Spleen (tissue), 7 donors: ENCODE measurements at regions not wholly inside any gene's neighbourhood (a gene's known extent, or its start where the extent isn't known, plus 50 kb on each side); places are given as distances from the start of the nearest gene placed in this dataset.

Experiments used
- POLR2AphosphoS5 ChIP-seq, 3 donors: sonication (generic); formaldehyde crosslinking; IDR thresholded peaks; one replicate each; pipeline ENCODE4 v1.5.1; 2017; ENCODE audit warnings: antibody characterized with exemption in 3 of 3
- TF ChIP-seq, protein P1 (sequence below), 11 experiments: fragments of 200-600 bp in 7 of 11; fragments of 450-650 bp in 4 of 11; sonication (generic) in 4 of 11; IDR thresholded peaks in 8 of 11; conservative IDR thresholded peaks in 3 of 11; 1 replicate in 7 of 11; 2 replicates in 4 of 11; pipeline versions ENCODE4 v1.4.0 to v1.8.0; 2016 to 2021; ENCODE audit warnings: antibody characterized with exemption in 11 of 11, inconsistent platforms in 4 of 11, mild to moderate bottlenecking in 1 of 11
- donor health status: DM: no; HTN: no; CAD: no; lungs with moderate emphysema.
- donor health status: DM: no; HTN: no; CAD: no.
- donor health status: DM: no; HTN: no; CAD: no.

- TF ChIP-seq, protein P1, sequence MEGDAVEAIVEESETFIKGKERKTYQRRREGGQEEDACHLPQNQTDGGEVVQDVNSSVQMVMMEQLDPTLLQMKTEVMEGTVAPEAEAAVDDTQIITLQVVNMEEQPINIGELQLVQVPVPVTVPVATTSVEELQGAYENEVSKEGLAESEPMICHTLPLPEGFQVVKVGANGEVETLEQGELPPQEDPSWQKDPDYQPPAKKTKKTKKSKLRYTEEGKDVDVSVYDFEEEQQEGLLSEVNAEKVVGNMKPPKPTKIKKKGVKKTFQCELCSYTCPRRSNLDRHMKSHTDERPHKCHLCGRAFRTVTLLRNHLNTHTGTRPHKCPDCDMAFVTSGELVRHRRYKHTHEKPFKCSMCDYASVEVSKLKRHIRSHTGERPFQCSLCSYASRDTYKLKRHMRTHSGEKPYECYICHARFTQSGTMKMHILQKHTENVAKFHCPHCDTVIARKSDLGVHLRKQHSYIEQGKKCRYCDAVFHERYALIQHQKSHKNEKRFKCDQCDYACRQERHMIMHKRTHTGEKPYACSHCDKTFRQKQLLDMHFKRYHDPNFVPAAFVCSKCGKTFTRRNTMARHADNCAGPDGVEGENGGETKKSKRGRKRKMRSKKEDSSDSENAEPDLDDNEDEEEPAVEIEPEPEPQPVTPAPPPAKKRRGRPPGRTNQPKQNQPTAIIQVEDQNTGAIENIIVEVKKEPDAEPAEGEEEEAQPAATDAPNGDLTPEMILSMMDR (IDR thresholded peaks at IDR 0.05 in 8 of 11, conservative IDR thresholded peaks at IDR 0.05 in 3 of 11): no peak
- no peak for TF ChIP-seq POLR2AphosphoS5 (IDR thresholded peaks at IDR 0.05)
These were observed 680.1 kb upstream of the FSHR start for GRCh38 chr2:49834433-49834832.
